T-helper 2 cell (primary cell): ENCODE measurements at regions not wholly inside any gene's neighbourhood (a gene's known extent, or its start where the extent isn't known, plus 50 kb on each side); places are given as distances from the start of the nearest gene placed in this dataset.
"Not testable (repeated sequence)": the region's sequence is repeated elsewhere in the genome, so short reads cannot be mapped to it uniquely, and the experiment has no call there.

ENCODE experiments used
- DNase-seq, 5 experiments: peaks; one replicate each; pipeline versions ENCODE4 v3.0.0 to v3.0.0-alpha.2; 2012 to 2022

GRCh38 chr11:42329929-42330565 lies 870.6 kb upstream of the LRRC4C start:
- DNase-seq, result no peak

DNA sequence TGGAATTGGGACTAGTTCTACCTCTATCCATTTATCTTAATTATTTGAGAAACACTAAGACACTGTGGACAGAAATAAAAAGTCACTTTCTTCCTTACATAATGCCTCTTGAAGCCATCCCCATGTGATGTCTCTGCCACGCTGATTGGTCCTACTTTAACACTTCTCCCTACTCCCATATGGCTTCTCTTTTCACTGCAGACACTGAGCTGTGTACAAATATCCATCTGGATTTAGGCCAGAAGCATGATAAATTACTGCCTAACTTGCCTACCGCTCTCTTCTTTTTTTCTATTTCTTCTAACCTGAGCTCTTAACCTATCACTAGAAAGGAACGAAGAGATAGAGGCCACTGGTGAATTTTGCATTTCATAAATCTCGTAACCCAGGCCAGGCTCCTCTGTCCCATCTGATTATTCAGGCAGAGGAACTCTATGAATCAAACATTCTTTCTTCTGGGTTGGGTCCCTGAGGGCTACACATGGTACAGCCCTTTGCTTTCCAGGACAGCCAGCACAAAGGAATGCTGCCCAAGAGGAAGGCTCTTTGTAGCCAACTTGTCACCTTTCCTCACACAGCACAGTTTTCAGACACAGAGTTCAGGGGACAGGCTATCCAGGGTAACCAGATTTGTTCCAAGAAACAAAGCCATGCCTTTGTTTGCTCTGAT lies 878.5 kb upstream of the LRRC4C start:
- no peak for DNase-seq

DNA sequence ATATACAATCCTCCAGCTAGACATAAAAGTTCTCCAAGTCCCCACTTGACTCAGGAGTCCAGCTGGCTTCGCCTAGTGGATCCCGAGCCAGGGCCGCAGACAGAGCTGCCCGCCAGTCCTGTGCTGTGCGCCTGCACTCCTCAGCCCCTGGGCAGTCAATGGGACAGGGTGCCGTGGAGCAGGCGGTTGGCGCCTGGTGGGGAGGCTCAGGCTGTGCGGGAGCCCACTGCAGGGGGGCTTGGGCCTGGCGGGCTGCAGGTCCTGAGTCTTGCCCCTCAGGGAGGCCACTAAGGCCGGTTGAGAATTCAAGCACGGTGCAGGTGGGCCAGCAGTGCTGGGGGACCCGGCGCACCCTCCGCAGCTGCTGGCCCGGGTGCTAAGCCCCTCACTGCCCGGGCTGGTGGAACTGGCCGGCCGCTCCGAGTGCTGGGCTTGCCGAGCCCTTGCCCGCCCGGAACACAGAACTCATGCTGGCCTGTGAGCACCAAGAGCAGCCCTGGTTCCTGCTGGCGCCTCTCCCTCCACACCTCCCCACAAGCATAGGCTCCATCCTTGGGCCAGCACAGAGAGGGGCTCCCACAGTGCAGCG lies 884.8 kb upstream of the LRRC4C start:
- no peak for DNase-seq

DNA sequence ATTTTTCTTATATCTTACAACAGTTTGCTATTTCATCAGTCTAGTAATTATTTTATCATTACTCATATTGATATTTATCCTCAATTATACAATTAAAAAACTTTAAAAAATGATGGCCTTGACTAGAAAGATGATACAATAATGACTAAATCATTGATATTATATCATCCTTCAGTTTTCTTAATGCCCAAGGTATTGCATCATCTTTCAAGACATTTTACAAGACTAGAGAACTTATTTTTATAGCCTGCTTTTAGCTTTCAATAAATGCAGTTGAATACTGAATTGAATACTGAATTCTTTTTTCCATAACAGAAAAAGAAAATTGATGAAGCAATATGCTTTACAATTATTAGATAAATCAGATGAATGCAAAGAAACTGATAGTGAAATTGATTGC lies 886.5 kb upstream of the LRRC4C start:
- no peak for DNase-seq

DNA sequence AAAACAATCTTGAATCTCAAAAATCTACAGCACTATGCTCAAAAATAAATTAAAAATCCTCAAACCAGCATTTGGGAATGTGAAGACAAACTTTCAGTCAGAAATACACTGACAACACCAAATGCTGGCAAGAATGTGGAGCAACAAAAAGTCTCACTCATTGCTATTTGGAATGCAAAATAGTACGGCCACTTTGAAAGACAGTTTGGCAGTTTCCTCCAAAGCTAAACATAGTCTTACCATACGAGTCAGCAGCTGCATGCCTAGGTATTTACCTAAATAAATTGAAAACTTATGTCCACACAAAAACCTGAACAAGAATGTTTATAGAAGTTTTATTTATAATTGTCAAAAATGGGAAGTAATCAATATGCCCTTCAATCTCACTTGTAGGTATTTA lies 904.2 kb upstream of the LRRC4C start:
- DNase-seq, result no peak

DNA sequence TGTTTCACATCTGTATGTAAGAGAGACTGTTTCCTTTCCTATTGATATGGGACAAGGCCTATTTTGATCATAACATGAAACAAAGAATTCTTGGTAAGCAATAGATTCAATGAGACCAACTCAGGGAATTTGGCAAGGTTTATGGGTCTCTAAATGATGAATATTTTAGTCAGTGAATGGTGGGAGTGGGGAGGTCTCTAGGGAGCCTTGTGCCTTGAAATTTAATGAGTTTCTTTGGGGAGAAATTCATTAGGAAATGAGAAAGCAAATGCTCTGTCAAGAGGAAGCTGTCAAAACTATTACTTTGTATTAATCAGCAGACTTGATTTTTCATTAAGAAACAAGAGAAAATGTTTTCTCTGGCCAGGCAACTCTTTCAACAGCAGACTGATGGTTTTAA lies 921.7 kb upstream of the API5 start:
- no peak for DNase-seq

GRCh38 chr11:42397483-42397882 lies 914.3 kb upstream of the API5 start:
- DNase-seq, result no peak

- DNase-seq, result peak in 1 of 5 experiments; percentile 16
Measured at GRCh38 chr11:42407341-42407740, 904.5 kb upstream of the API5 start.

DNA sequence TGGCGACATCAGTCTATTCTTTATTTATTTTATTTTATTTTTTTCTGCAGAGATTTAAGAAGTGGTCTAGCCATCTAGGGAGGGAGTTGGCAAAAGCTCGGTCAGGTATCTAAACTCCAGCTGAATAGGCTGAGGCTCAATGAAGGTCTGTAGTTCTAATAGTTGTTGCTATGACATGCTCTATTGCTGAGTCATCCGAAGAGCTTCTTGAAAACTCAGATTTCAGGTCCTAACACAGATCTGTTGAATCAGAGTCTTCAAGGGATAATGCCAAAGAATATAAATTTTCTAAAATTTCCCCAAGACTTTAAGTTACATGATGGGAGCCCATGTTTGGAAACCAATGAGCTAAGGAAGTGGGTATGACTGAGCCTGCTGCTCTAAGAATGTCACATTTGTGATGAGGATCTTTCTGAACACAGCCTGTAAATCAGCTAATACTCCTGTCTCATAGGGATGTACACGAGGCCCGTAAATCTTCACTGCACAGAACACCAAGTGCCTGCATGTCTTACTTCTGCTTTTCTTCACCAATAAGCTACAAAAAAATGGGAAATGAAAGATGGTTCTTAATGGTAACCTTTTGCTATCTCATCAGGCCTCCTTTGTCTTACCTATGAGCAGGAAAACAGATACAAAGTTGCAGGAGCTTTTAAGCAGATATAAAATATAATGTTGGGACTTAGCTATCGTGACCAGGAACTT lies 901.4 kb upstream of the API5 start:
- no peak for DNase-seq

DNA sequence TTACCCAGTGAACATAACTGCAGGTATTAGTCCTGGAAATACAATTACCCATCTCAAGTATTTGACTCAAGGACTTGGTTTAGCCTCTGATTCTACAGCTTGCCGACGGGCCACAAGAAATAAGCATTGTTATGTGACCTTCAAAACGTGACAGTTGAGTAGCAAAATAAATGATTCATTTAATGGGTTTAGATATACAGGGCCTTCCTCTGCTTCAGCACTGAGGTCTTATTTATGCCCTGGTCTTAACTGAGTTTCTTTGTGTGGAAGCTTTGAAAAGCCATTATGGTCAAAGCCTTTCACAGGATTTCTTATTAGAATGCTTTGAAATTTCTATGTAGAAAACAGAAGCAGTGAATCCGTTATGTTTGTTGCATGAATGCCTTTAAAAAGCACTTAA lies 899.2 kb upstream of the API5 start:
- DNase-seq, result no peak

DNA sequence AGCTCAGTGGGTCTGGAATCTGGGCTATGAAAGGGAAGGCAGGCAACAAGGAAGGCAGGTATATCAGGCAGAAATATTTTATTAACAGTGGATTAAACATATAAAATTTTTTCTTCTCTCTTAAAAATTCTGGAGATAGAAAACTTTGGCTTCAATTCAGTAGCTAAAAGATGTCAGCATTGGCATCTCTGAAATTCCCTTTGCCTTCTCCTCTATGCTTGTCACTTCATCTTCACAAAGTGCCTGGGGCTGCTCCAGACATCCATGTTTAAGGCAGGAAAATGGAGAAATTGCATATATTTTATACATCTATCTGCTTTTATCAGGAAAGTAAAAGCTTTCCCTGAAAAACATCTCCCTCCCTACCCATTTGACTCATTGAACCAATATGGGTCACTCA lies 894.1 kb upstream of the API5 start:
- no peak for DNase-seq

GRCh38 chr11:42422090-42422489 lies 889.7 kb upstream of the API5 start:
- no peak for DNase-seq

- not testable (repeated sequence) for DNase-seq
Measured at GRCh38 chr11:42434911-42435310, 876.9 kb upstream of the API5 start.

DNA sequence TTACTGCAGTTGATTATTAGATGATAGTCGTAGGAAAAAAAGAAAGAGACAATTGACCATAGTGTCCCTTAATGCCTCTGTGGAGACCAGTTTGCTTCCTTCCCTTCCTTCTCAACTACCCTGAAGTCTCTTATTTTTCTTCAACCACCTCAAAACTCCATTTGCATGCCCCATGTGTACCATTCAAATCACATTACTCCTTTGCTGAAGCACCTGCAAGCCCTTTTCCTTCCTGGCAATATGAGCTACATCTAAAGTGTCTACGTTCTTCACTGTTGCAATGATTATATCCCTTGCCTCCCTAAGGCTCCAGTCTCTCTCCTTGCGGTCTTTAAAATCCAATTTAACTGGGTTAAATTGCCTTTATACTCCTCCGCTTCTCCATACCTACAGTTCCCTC lies 867.4 kb upstream of the API5 start:
- DNase-seq, result no peak

DNA sequence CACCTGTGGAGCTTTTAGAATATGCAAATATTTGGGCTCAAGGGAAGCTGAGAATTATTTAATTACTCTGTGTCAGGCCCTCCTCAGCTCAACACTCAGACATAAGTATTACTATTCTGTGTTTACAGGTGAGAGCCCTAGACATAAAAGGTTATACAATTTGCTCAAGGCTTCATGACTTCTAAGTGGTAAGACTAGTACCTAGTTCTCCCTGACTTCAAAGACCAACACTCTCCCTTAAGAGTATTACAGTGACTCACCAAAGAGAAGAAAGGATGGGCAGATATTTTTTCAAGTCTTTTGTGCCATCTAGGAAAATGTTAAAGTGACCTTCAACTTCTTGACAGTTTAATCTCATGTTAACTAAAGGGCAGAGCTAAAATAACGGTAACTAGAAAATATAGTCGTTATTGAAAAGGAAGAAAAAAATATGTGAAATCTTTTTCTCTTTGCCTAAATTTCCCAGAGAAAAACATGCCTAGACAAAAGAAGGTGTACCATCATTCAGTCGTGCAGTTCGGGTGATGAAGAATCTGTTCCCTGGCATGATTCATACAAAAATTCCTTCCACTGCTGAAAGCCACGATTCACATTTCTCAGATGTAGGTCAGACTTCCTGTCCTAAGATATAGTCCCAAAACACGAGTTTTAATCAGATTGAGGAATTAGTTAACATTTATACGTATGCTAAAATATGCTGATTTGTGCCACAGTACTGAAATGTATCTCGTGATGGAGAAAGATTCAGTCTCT lies 849.1 kb upstream of the API5 start:
- no peak for DNase-seq

DNA sequence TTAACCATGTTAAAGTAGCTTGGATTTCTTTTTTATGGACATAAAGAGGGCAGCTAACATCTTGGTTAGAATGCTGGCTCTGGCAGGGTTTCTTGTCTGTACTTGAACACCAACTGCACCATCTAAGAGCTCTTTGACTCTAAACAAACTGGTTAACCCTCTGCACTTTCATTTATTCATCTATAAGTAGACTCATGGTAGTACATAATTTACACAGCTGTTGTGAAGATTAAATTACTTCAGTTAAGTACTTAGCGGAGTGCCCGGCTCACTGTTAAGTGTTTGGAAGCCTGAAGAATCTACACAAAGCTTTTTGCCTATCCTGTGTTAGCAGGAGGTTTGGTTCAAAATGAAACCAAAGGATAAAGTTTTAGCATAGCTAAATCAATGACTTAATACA lies 846.2 kb upstream of the API5 start:
- no peak for DNase-seq

DNA sequence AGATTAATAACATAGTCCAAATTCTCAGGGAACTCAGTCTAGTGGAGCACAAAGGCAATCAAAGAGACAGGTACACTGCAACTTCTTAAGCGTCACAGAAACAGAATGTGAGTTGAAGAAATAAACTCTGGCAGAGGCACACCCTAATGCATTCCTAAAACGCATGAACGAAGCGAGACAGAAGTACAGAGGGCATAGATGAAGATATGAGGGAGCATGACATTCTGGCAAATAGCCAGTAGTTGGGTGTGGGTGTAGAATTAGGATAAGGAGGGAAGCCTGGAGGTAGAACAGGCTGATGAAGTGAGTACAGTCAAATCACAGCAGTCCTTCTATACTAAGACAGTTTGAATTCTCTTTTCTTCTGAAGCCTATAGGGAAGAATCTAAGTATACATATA lies 838.7 kb upstream of the API5 start:
- no peak for DNase-seq

- no peak for DNase-seq
Measured at GRCh38 chr11:42482822-42483221, 829.0 kb upstream of the API5 start.

- no peak for DNase-seq
Measured at GRCh38 chr11:42490506-42490905, 821.3 kb upstream of the API5 start.

GRCh38 chr11:42494459-42494858 lies 817.3 kb upstream of the API5 start:
- DNase-seq, result no peak

DNA sequence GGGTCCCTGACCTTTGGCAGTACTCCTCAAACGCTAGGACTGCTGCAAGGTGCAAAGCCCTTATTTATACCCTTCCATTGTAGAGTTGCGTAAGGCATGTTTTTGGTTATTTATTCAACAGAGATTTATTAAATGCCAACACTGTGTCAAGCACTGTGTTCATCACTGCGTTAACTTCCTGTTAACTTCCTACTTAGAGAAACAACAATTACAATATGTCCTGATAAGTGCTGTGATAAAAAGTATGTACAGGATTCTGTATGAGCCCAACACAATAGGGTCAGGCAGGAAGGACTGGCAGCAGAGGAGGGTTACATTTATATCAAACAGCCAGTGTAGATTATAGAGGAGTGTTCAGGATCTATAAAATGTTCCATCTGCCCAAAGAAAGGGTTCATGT lies 812.8 kb upstream of the API5 start:
- DNase-seq, result no peak

DNA sequence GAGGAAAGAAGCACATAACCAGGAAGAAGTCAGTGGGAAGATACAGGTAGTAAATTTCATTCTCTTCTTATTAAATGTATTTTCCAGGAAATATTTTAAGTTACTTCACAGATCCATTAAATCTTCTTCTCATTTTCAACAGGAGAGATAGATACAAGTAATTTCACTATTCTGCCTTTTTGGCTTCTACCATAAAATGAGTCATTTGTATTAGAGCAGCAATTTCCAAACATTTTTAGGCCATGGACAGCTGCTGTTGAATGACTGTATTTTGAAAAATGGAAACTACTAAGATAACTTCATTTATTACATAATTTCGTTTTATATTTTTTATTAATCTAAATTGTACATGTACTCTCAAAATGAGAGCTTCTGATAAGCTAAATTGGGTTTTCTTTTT lies 809.6 kb upstream of the API5 start:
- no peak for DNase-seq

DNA sequence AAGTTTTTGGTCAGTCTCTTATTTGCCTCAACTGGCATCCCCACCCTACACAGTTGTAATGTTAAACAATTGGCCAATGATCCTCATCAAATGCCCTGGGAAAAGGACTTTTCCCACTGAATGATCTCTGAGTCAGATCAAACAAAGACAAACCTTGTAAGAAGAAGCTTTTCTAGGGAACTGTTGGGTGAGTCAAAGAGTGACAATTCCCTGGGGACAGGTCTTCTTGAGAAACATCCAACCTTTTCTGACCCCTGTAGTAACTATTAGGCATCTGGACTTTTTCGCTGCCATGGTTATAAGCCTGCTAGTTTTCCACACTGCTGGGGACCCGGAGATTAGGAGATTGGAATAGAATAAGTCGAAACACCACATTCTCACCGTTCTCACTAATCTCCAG lies 789.8 kb upstream of the API5 start:
- DNase-seq, result no peak
